ENCODE measurements at regions not wholly inside any gene's neighbourhood (a gene's known extent, or its start where the extent isn't known, plus 50 kb on each side); places are given as distances from the start of the nearest gene placed in this dataset.
"Not testable (repeated sequence)": the region's sequence is repeated elsewhere in the genome, so short reads cannot be mapped to it uniquely, and the experiment has no call there.

- H3K4me3 ChIP-seq, result no peak overlapping the region
- peak; percentile 49 to 69 for ATAC-seq
- peaks cover 25% of the 10 kb centered on the region for H3K9me3 ChIP-seq
- TF ChIP-seq CTCF (IDR thresholded peaks at IDR 0.05), result no peak
- intact Hi-C loops (cut with DNase I), result no loop called here
- H3K4me1 ChIP-seq, result peaks cover 31% of the 10 kb centered on the region
- no peak for DNase-seq
- H3K27ac ChIP-seq, result no peak overlapping the region
- no peaks in the 10 kb centered on the region for H3K36me3 ChIP-seq
- H3K27me3 ChIP-seq (ENCODE audit: low read depth), result no peaks in the 10 kb centered on the region
Observed at GRCh38 chr6:144675231-144675861, 390.2 kb downstream of the UTRN start.

GRCh38 chr6:144676310-144676709 is 391.2 kb downstream of the UTRN start:
- H3K27me3 ChIP-seq (ENCODE audit: low read depth); H3K27ac ChIP-seq; DNase-seq; H3K36me3 ChIP-seq; intact Hi-C loops (cut with DNase I); ATAC-seq; H3K4me3 ChIP-seq: not testable (repeated sequence)
- Histone ChIP-seq H3K9me3 (peaks cover 20% of the 10 kb centered on the region), H3K4me1 (peaks cover 32% of the 10 kb centered on the region)

GRCh38 chr6:144677263-144677662 is 392.1 kb downstream of the UTRN start:
- H3K36me3 ChIP-seq; intact Hi-C loops (cut with DNase I); DNase-seq; H3K4me3 ChIP-seq; H3K27ac ChIP-seq; ATAC-seq; H3K27me3 ChIP-seq (ENCODE audit: low read depth): not testable (repeated sequence)
- Histone ChIP-seq H3K4me1 (peaks cover 32% of the 10 kb centered on the region), H3K9me3 (peaks cover 13% of the 10 kb centered on the region)

GRCh38 chr6:144678844-144679243 is 393.7 kb downstream of the UTRN start:
- DNase-seq, result no peak
- H3K27ac ChIP-seq, result no peak overlapping the region
- H3K36me3 ChIP-seq, result peaks cover 13% of the 10 kb centered on the region
- no peak for TF ChIP-seq CTCF (IDR thresholded peaks at IDR 0.05)
- peaks cover 4% of the 10 kb centered on the region for H3K9me3 ChIP-seq
- intact Hi-C loops (cut with DNase I), result no loop called here
- H3K27me3 ChIP-seq (ENCODE audit: low read depth), result no peaks in the 10 kb centered on the region
- ATAC-seq, result peak in 1 of 2 donors; percentile 23
- peaks cover 32% of the 10 kb centered on the region for H3K4me1 ChIP-seq
- H3K4me3 ChIP-seq, result no peak overlapping the region

GRCh38 chr6:144681334-144681733 is 396.2 kb downstream of the UTRN start:
- Histone ChIP-seq H3K27me3 (ENCODE audit: low read depth) (no peaks in the 10 kb centered on the region), H3K27ac (no peak overlapping the region), H3K9me3 (no peaks in the 10 kb centered on the region), H3K36me3 (peaks cover 13% of the 10 kb centered on the region), H3K4me1 (peaks cover 20% of the 10 kb centered on the region), H3K4me3 (no peak overlapping the region)
- no peak for TF ChIP-seq CTCF (IDR thresholded peaks at IDR 0.05)
- intact Hi-C loops (cut with DNase I), result no loop called here
- ATAC-seq (no peak), DNase-seq (no peak)

- TF ChIP-seq CTCF (IDR thresholded peaks at IDR 0.05), result no peak
- ATAC-seq (no peak), DNase-seq (no peak)
- Histone ChIP-seq H3K4me1 (peaks cover 18% of the 10 kb centered on the region), H3K4me3 (no peak overlapping the region), H3K27me3 (ENCODE audit: low read depth) (no peaks in the 10 kb centered on the region), H3K9me3 (peaks cover 14% of the 10 kb centered on the region), H3K27ac (no peak overlapping the region), H3K36me3 (peaks cover 13% of the 10 kb centered on the region)
- intact Hi-C loops (cut with DNase I), result no loop called here
Observed at GRCh38 chr6:144683216-144684070, 398.3 kb downstream of the UTRN start.
